Daoy (cell line): ENCODE measurements at regions not wholly inside any gene's neighbourhood (a gene's known extent, or its start where the extent isn't known, plus 50 kb on each side); places are given as distances from the start of the nearest gene placed in this dataset.

Experiments
- DNase-seq: peaks from one replicate; pipeline ENCODE4 v3.0.0-alpha.2; 2015; ENCODE audit warnings: low read depth

DNA sequence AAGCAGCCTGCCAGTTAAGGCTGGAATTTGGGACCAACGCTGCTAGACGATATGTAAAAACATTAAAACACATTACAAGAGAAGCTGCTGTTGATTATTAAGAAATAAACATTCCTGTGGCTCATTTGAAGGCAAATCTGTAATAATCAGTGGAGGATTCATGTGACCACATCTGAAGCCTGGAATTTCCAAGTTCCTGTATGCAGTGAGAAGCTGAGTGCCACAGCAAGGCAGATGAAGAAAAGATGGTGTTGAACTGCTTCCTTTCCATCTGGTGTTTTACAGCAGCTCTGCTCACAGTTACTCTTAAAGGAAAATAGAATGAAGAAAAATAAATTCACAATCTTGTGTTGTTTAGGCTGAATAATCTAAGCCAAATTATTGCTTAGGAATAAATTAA is 139.3 kb upstream of the ROBO2 start:
- no peak for DNase-seq

DNA sequence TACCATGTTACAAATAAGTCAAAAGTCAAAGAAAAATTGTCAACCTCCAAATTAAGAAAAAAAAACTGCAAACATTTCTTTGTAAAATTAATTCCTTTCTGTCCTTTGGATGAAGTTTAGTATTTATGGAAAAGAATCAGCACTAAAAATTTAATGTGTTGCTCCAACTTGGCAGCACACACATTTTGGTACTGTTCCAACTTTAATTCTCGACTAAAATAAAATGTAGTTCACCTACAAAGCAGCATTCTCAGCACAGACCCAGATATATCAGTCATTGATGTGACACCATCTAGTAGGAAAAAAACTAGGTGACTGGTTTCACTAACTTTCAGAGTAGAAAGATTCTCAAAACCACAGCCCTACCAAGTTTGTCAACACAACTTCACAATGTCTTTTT is 131.7 kb upstream of the ROBO2 start:
- no peak for DNase-seq

DNA sequence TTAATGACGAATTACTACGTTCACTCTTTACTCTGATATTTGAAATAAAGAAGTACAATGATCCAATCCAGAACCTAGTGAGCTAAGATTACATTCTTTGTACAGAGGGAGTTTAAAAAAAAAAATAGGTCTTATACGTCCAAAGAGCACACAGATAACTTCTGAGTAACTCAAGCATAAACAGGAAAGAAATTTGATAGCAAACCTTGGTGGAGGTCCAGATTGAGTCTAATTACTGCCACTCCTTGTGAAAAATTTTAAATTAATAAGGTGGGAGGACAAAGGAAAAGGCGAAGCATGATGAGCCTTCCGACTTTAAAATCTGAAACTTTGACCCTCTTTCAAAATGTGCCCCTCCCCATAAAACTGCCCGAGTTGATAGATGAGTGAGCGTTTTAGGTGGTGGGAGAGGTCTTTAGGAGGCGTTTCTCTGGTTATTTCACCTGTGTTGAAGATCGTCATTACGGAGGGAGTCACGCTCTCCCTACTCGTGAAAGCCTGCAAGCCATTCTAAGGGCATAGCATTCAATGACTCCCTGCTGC is 127.0 kb upstream of the ROBO2 start:
- no peak for DNase-seq

DNA sequence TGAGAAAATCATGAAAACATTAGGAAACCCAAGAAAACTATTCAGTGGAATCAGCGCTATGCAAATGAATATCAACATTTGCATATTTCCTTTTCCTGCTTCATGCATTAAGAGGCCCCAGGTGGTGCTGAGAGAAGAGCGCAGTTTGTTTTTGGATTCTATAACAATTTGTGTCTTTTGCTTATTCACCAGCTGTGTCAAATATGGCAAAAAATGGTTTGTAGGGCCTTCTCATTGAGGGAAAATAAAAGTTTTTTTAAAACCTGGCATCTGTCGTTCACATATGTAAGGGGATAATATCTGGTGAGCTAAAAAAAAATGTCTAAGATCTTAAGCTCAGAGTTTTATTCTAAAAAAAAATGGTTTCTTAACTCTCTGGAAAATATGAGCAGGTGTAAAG is 122.5 kb upstream of the ROBO2 start:
- no peak for DNase-seq

DNA sequence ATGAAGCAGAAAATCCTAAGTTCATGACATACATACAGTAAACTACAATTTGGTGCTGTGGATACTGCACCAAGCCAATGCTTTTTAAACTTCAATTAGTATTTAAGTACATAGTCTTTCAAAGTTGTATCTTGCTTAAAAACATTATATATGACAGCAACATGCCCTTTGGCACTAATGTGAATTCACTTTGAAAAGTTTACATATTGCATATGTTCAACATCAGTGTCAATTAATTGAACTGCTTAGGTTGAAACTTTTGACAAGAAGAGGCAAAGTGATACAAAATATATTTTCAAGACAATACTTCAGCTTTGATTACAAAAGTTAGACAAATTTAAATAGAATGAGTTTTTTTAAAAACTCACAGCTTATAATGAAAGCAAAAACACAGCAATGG is 119.4 kb upstream of the ROBO2 start:
- no peak for DNase-seq

DNA sequence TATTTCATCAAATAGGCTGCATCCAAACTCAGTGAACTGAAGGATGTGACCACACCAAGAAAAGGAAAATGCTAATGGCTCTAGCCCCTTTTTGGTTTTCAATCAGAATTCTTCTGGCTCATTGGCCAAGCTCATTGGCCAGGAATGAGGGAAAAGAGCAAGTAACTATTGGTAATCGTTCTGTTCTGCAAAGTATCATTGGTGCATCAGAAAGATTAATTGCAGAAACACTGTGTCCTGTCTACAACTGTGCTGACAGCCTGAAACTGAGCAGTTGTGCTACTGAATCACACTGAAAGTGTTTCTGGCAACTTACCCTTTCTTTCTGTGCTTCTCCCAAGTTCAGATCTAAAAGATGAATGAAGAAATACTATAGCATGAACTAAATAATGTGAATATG is 116.4 kb upstream of the ROBO2 start:
- no peak for DNase-seq

DNA sequence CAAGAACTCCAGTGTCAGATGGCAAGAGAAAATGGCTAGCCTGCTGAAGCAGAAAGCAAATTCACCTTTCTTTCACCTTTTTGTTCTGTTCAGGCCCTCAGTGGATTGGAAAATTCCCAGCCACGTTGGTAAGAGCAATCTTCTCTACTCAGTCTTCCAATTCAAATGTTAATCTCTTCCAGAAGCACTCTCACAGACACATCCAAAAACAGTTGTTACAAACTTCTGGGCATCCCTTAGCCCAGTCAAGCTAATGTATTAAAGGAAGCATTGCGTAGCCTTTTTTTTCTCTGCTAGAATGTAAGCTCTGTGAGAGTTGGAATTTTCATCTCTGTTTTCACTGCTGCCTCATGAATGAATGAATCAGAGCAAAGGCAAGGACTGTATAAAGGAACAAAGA is 109.2 kb upstream of the ROBO2 start:
- DNase-seq, result no peak

DNA sequence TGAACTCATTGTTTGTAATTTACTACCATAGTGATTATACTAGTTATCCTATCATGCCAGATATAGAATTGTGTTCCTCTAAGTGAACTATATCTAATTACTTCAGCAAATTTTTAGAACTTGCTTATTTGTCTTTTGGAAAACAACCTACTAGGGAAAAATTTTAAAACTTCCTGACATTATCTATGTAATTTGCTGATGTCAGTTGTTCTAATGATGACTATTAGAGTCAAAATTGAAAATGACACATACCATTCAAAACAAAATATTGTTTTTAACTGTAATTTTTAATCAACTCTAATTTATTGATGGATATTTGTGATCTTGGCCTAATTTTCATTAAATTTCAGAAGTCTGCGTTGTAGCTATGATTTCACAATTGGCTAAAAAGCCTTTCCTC is 106.7 kb upstream of the ROBO2 start:
- no peak for DNase-seq

DNA sequence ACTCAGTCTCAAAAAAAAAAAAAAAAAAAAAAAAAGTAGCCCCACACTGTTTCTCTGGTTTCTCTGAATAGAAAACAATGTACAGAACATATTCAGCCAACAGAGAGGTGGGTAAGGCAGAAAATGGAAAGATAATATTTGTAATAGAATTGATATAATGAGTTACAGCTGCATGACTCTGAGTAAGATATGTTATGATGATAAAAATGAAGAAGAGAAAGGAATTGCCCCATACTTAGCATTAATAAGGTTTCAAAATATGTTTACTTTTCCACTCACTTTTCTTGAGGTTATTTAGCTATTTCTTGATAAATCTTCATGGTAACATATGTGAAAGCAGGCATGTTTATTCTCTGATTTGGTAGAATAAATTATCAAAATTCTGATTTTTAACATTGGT is 100.9 kb upstream of the ROBO2 start:
- no peak for DNase-seq

DNA sequence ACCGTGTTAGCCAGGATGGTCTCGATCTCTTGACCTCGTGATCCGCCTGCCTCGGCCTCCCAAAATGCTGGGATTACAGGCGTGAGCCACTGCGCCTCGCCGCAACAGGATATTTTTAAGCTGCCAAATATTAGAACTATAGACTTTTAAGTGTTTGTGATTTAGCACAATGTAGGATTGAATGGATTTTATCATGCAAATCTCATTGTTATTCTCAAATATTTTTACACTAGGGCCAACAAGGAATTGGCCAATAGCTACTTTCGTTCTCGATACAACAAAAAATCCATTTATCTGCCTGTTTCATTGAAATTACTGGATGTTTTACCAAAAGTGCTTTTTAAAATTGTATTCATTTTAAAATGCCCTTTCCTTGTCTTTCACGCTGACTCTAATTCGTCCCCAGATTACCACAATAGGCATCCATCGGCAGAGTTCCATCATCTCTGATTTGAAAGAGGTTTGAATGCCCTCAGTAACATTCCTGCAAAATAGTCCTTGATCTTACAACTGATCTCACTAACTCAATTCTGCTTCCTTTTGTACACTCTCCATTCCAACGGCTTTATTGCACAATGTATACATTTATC is 99.6 kb upstream of the ROBO2 start:
- DNase-seq, result no peak

DNA sequence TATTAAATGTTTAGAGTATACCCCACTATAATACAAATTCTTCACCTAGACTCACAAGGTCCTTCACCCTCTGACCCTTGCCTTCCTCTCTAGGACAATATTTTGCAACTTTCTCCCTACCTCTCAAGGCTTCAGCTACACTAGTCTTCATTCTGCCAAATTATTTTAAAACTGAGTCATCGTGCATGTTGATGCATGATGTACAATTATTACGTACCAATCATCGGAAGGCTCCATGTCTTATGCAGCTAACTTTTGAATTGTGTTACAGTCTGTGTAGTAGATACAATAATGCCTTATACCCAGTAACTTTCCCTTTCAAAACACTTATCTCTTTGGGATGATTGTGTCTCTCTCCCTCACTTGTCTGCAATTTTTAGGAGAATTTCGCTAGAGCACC is 98.5 kb upstream of the ROBO2 start:
- no peak for DNase-seq

DNA sequence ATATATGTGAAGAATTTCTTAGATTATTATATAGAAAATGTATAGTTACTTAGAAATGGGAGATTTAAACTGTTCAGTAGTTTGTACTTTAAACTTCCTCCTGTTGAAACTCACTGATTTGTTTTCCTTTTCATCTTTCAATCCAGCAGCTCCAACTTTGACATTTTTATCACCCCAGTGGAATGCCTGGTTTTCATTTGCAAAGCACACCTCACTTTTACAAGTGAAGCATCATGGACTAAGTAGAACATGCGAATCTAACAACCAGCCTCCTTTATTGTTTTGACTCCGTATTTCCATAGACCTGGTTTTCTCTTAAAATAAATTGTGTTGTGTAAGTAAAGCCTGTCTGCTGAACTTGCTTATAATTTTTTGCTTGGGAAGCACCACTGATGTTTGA is 97.8 kb upstream of the ROBO2 start:
- no peak for DNase-seq

DNA sequence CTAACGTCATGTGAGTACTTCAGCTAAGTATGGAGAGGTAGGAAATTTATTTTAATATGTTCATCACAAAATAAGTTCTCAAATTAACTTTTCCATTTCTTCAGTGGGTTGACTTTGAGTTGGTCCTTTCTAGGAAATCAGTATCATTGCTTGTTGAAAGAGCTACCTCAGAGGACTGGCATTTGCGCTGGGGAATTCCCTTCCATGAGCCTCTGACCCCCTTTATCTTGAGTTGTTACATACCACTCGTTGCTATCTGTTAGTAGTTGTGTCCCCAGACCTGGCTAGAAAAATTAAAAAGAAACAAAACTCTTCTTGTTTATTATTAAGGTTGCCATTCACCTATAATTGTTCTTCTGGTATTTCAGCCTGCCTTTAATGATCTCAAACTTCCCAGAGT is 96.8 kb upstream of the ROBO2 start:
- DNase-seq, result peak; percentile 45

DNA sequence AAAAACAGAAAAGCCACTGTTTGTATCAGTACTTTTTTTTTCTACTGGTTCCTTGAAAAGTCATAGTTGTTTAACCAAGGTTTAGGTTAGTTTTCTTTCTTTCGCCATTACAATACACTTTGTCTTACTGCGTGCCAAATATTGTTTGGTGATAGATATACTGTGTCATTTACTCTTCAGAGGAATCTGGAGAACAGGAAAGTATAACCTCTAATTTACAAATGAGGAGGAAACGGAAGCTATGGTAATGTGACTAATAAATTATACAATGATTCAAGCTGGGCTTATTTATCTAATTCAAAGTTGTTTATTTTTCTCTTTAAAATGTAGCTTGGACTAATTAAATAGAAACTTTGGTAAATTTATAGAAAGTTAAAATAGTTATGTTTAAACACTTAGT is 96.2 kb upstream of the ROBO2 start:
- DNase-seq, result no peak

DNA sequence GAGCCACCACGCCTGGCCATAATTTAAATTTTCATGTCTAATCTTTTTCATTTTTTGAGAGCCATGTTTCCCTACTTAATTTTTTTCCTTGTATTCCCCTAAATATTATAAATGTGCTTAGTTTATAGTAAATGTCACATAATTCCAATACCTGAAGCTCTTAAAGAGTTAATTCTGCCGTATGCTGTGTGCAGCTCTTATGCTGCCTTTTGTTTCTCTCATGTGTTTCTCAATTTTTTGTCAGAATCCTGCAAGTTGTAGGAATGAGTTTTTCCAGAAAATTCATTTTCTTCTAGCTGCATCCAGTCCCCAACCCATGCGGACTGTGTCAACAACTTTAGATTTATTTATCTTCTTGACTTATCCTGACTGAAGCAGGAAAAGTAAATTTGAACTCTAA is 90.9 kb upstream of the ROBO2 start:
- no peak for DNase-seq

DNA sequence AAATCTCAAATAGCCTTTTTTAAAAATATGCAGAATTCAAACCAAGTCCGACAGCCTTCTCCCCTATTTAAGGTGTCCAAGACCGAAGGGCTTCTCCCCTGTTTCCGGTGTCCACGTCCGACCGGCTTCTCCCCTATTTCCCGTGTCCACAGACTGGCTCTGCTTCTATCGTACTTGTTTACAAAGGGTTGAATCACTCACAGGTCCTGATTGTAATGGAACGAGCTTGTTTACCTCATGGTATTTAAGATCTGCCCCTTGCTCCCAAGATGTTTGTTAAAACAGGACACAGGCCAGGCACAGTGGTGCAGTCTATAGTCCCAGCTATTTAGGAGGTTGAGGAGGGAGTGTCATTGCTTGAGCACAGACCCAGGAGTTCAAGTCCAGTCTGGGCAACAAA is 90.4 kb upstream of the ROBO2 start:
- no peak for DNase-seq

DNA sequence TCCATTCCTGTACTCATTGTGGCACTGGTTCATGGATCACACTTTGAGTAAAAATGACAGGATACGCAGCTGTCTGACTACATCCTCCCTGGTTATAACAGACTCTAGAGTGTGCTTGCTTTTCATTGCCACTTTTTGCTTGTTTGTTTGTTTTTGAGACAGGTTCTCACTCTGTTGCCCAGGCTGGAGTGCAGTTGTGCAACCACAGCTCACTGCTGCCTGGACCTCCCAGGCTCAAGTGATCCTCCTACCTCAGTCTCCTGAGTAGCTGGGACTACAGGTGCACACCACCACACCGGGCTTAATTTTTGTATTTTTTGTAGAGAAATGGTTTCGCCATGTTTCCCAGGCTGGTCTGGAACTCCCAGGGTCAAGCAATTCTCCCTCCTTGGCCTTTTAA is 89.3 kb upstream of the ROBO2 start:
- no peak for DNase-seq

DNA sequence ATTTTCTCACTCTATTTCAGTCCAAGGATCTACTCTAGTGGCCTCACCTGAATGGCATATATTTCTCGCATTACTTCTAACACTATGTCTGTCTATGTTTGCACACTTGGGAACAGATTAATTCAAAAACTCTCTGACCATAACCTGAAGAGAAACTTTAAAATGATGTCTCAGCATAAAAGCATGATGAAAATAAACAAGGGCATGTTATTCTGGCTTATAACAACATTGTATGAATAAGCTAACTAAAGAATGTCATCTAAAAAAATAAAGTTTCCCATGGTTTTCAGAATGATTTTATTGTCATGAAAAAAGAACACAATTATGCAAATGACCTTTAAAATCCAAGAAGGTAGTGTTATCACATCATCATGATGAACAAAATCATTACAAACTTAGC is 85.5 kb upstream of the ROBO2 start:
- no peak for DNase-seq

DNA sequence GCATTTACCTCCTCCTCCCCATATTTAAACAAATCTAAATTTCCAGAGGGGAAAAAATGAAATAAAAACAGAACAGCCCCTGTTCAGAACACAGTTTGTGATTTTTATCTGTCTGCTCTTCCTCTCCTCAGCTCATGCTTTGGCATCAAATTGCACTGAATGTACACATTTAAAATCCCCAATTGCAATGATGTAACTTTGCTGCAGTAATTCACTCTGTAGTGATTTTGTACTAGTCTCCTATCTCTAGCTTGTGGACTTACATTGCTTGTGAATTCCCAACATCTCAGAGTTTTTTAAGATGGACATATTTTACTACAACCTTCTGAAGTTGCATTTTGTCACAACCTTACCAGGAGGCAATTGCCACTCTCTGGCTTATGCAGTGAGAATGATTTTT is 81.6 kb upstream of the ROBO2 start:
- DNase-seq, result no peak

DNA sequence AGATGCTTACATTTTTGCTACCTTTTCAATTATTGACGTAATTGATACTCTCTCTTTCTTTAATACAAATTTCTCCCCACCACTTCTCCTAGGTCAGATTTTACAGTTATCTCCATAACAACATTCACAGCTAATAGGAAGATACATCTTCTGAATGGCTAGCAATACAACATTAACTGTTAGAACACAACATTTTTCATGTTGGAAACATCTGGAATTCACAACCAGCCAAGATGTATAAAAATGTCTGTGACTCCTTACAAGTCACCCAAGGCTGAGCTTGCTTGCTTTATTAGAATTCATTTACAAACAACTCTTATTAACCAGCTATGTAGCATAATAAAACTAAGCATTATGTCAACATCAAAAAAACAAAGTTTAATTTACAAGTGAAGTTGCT is 81.0 kb upstream of the ROBO2 start:
- DNase-seq, result no peak

DNA sequence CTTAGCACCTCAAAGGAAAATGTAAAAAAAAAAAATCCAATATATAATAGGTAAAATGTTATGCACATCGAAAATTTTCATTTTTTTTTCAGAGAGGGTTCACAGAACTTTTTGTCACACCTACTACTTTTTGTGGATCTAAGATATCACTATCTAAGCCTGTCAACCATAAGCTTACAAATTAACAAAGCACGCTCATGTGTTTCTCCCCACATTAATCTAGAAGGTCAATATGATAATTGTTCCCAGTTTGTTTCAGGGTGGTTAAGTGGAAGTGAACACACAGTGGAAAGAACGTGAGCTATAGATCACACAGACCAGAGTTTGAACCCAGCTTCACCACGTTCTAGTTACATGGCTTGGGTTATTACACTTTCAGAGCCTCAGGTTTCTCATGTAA is 78.6 kb upstream of the ROBO2 start:
- no peak for DNase-seq

DNA sequence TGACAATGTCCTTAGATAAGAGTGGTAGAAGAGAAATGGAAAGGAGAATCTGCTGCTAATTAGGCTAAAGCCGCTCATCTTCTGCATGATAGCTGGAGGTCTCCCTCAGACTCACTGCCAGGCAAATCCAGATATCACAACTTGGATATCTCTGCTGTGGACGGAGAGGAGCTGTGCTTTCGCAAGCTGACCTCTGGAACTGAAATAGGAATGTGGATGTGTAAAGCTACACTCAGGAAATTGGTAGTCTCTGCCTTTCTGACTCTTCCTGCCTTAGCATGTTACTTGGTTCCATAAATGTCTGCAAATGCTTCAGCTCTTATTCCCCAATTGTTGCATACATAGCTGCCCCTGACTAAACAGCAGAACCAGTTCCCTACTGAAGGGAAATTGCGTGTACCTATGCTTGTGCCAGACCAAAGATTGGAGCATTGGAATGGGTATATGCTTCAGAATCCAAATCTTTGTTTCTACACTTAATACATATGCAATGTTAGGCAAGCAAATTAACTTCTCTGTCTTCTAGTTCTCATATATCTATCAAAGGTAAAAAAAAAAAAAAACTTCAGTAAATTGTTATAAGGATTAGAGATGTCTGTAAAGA is 74.7 kb upstream of the ROBO2 start:
- DNase-seq, result no peak

DNA sequence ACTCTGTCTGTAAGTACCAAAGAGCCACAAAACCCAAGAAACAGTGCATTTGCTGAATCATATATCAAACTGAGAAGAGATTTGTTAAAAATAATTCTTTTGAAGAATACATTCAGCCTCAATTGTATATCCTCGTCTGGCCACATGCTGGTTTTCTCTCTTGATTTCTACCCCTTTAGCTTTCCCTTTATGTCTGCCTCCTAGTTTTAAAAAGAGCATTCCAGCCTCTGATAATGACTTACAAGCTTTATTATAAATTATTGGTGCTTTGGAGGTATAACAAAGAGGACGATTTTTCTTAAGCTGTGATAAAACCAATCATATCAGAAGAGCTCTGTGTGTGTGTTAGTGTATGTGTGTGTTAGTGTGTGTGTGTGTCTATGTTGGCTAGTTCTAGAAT is 70.4 kb upstream of the ROBO2 start:
- DNase-seq, result no peak

DNA sequence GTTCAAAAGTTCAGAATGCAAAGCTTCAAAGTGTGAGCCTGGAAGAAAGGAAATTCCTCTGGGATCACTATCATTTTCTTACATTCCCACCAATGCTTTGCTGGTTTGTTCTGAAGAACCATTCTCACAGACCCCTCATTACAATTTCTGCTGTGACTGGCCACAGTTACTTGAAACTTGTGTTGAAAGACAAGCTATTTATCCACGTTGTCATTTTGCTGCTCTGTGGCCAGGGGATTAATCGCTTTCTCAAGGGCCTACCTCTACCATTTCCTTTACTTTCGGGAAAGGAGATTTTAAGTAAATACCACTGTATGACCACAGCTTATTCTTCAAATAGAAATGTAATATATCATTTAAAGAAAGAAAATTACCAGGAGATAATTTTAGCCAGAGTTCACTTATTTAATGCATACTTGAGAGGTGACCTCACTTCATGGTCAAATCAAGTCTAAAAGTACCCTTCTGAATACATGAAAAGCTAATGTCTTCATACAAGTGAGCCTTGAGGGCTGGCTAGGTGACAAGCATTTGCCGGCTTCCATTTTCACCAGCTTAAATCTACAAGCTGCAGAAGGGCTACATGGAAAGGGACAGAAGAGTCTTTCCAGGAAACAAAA is 69.8 kb upstream of the ROBO2 start:
- DNase-seq, result no peak
